ENCODE measurements at regions not wholly inside any gene's neighbourhood (a gene's known extent, or its start where the extent isn't known, plus 50 kb on each side); places are given as distances from the start of the nearest gene placed in this dataset.

GRCh38 chr2:220114443-220114842 is 487.0 kb downstream of the SLC4A3 start:
- DNase-seq (ENCODE audit: low spot score): peak; percentile 25

GRCh38 chr2:220117025-220117424 is 489.6 kb downstream of the SLC4A3 start:
- DNase-seq (ENCODE audit: low spot score): no peak

GRCh38 chr2:220120041-220120440 is 492.6 kb downstream of the SLC4A3 start:
- no peak for DNase-seq (ENCODE audit: low spot score)

- DNase-seq (ENCODE audit: low spot score): no peak
Observed at GRCh38 chr2:220123751-220124150, 496.3 kb downstream of the SLC4A3 start.

GRCh38 chr2:220125551-220125950 is 498.1 kb downstream of the SLC4A3 start:
- no peak for DNase-seq (ENCODE audit: low spot score)

- DNase-seq (ENCODE audit: low spot score): no peak
Observed at GRCh38 chr2:220127311-220127710, 499.9 kb downstream of the SLC4A3 start.

GRCh38 chr2:220127876-220128275 is 500.4 kb downstream of the SLC4A3 start:
- DNase-seq (ENCODE audit: low spot score): no peak

GRCh38 chr2:220129391-220129790 is 502.0 kb downstream of the SLC4A3 start:
- DNase-seq (ENCODE audit: low spot score): no peak

GRCh38 chr2:220134756-220135534 is 507.5 kb downstream of the SLC4A3 start:
- DNase-seq (ENCODE audit: low spot score): peak; percentile 14

GRCh38 chr2:220143336-220143735 is 515.9 kb downstream of the SLC4A3 start:
- peak; percentile 89 for DNase-seq (ENCODE audit: low spot score)

- peak; percentile 31 for DNase-seq (ENCODE audit: low spot score)
Observed at GRCh38 chr2:220144411-220144810, 517.0 kb downstream of the SLC4A3 start.

GRCh38 chr2:220147161-220148038 is 520.0 kb downstream of the SLC4A3 start:
- DNase-seq (ENCODE audit: low spot score): peak; percentile 64

- DNase-seq (ENCODE audit: low spot score): no peak
Observed at GRCh38 chr2:220148471-220149248, 521.2 kb downstream of the SLC4A3 start.

GRCh38 chr2:220151341-220151740 is 523.9 kb downstream of the SLC4A3 start:
- DNase-seq (ENCODE audit: low spot score): no peak

GRCh38 chr2:220152281-220152935 is 525.0 kb downstream of the SLC4A3 start:
- DNase-seq (ENCODE audit: low spot score): no peak

- no peak for DNase-seq (ENCODE audit: low spot score)
Observed at GRCh38 chr2:220153118-220153517, 525.7 kb downstream of the SLC4A3 start.

GRCh38 chr2:220154304-220154703 is 526.9 kb downstream of the SLC4A3 start:
- DNase-seq (ENCODE audit: low spot score): no peak

GRCh38 chr2:220157312-220157711 is 529.9 kb downstream of the SLC4A3 start:
- DNase-seq (ENCODE audit: low spot score): no peak

- DNase-seq (ENCODE audit: low spot score): no peak
Observed at GRCh38 chr2:220159738-220160137, 532.3 kb downstream of the SLC4A3 start.

GRCh38 chr2:220162320-220162719 is 534.9 kb downstream of the SLC4A3 start:
- DNase-seq (ENCODE audit: low spot score): no peak

- DNase-seq (ENCODE audit: low spot score): no peak
Observed at GRCh38 chr2:220163486-220163885, 536.1 kb downstream of the SLC4A3 start.

- DNase-seq (ENCODE audit: low spot score): no peak
Observed at GRCh38 chr2:220165401-220165800, 538.0 kb downstream of the SLC4A3 start.
